DND-41 (cell line): ENCODE measurements at regions not wholly inside any gene's neighbourhood (a gene's known extent, or its start where the extent isn't known, plus 50 kb on each side); places are given as distances from the start of the nearest gene placed in this dataset.

ENCODE experiments used
- CTCF ChIP-seq: IDR thresholded peaks from 2 replicates; pipeline ENCODE4 v1.5.1; 2012; ENCODE audit warnings: borderline replicate concordance, low read length, moderate library complexity, mild to moderate bottlenecking; ENCODE audit not compliant: poor library complexity, severe bottlenecking; ENCODE audit errors: extremely low read depth
- EZH2 ChIP-seq: IDR thresholded peaks from 3 replicates; pipeline ENCODE4 v1.6.1; 2012; ENCODE audit warnings: borderline replicate concordance, low read depth, mild to moderate bottlenecking, moderate library complexity, low read length, inconsistent platforms; ENCODE audit not compliant: severe bottlenecking

- peak; percentile 65 for TF ChIP-seq CTCF
- no peak for TF ChIP-seq EZH2
Observed at GRCh38 chr7:45259966-45260646, 102.5 kb downstream of the RAMP3 start.
